ENCODE measurements at regions not wholly inside any gene's neighbourhood (a gene's known extent, or its start where the extent isn't known, plus 50 kb on each side); places are given as distances from the start of the nearest gene placed in this dataset.
A peak's percentile ranks its signal among the peaks of the same experiment; 100 is the strongest.

- no peak for DNase-seq (ENCODE audit: low read depth)
Observed at GRCh38 chr13:87872813-87873212, 201.6 kb downstream of the SLITRK5 start.

GRCh38 chr13:87877477-87877876 is 206.3 kb downstream of the SLITRK5 start:
- no peak for DNase-seq (ENCODE audit: low read depth)

GRCh38 chr13:87878706-87879105 is 207.5 kb downstream of the SLITRK5 start:
- DNase-seq (ENCODE audit: low read depth), result no peak

GRCh38 chr13:87884884-87885283 is 213.7 kb downstream of the SLITRK5 start:
- peak; percentile 0 for DNase-seq (ENCODE audit: low read depth)

GRCh38 chr13:87887459-87888123 is 216.4 kb downstream of the SLITRK5 start:
- no peak for DNase-seq (ENCODE audit: low read depth)

GRCh38 chr13:87889254-87889653 is 218.1 kb downstream of the SLITRK5 start:
- no peak for DNase-seq (ENCODE audit: low read depth)

- no peak for DNase-seq (ENCODE audit: low read depth)
Observed at GRCh38 chr13:87893186-87893585, 222.0 kb downstream of the SLITRK5 start.

GRCh38 chr13:87894059-87894458 is 222.9 kb downstream of the SLITRK5 start:
- DNase-seq (ENCODE audit: low read depth), result no peak

- DNase-seq (ENCODE audit: low read depth), result no peak
Observed at GRCh38 chr13:87903553-87903952, 232.4 kb downstream of the SLITRK5 start.

- no peak for DNase-seq (ENCODE audit: low read depth)
Observed at GRCh38 chr13:87906411-87906810, 235.2 kb downstream of the SLITRK5 start.

- DNase-seq (ENCODE audit: low read depth), result no peak
Observed at GRCh38 chr13:87907202-87907601, 236.0 kb downstream of the SLITRK5 start.

GRCh38 chr13:87919956-87920355 is 248.8 kb downstream of the SLITRK5 start:
- DNase-seq (ENCODE audit: low read depth), result no peak

- DNase-seq (ENCODE audit: low read depth), result no peak
Observed at GRCh38 chr13:87923753-87924152, 252.6 kb downstream of the SLITRK5 start.

GRCh38 chr13:87925006-87925405 is 253.8 kb downstream of the SLITRK5 start:
- DNase-seq (ENCODE audit: low read depth), result no peak

GRCh38 chr13:87940776-87941175 is 269.6 kb downstream of the SLITRK5 start:
- DNase-seq (ENCODE audit: low read depth), result no peak

- no peak for DNase-seq (ENCODE audit: low read depth)
Observed at GRCh38 chr13:87941226-87941625, 270.1 kb downstream of the SLITRK5 start.

GRCh38 chr13:87942205-87942604 is 271.0 kb downstream of the SLITRK5 start:
- DNase-seq (ENCODE audit: low read depth), result no peak

GRCh38 chr13:87944038-87944437 is 272.9 kb downstream of the SLITRK5 start:
- no peak for DNase-seq (ENCODE audit: low read depth)

- DNase-seq (ENCODE audit: low read depth), result no peak
Observed at GRCh38 chr13:87952377-87952776, 281.2 kb downstream of the SLITRK5 start.

- no peak for DNase-seq (ENCODE audit: low read depth)
Observed at GRCh38 chr13:87953381-87953780, 282.2 kb downstream of the SLITRK5 start.

GRCh38 chr13:87954091-87954490 is 282.9 kb downstream of the SLITRK5 start:
- no peak for DNase-seq (ENCODE audit: low read depth)

GRCh38 chr13:87961546-87961945 is 290.4 kb downstream of the SLITRK5 start:
- no peak for DNase-seq (ENCODE audit: low read depth)

- no peak for DNase-seq (ENCODE audit: low read depth)
Observed at GRCh38 chr13:87972568-87972967, 301.4 kb downstream of the SLITRK5 start.

GRCh38 chr13:87975035-87975434 is 303.9 kb downstream of the SLITRK5 start:
- peak; percentile 32 for DNase-seq (ENCODE audit: low read depth)
